K562 (cell line): ENCODE measurements at regions not wholly inside any gene's neighbourhood (a gene's known extent, or its start where the extent isn't known, plus 50 kb on each side); places are given as distances from the start of the nearest gene placed in this dataset.

Experiments
- ATAC-seq: fragments of 200-7000 bp; cut with Tn5 transposase; 3 replicates; pipeline ENCODE4 v1.9.1; 2020; ENCODE audit warnings: moderate library complexity
- BruUV-seq: library from RNA; stranded (reverse); fragments of 400-500 nt; replicated peaks from 2 replicates; lab custom pipeline; 2021; lab: Mats Ljungman, UMichigan
- CTCF ChIA-PET: fragments of 300-600 bp; formaldehyde crosslinking; extraction: SDS; loops from one replicate; lab custom pipeline; 2021; ENCODE audit warnings: low intra/inter-chr PET ratio; lab: Yijun Ruan, JAX
- POLR2A ChIA-PET: fragments of 300-600, 350-650 bp; sonication (Branson Sonifier 250); formaldehyde crosslinking; extraction: SDS; loops from one replicate; lab custom pipeline; 2021; ENCODE audit warnings: antibody characterized with exemption, inconsistent platforms; lab: Yijun Ruan, JAX
- DNase-seq, 4 experiments: peaks; one replicate each; pipeline versions ENCODE4 v3.0.0 to v3.0.0-alpha.2; 2011 to 2018; ENCODE audit warnings: low spot score in 3 of 4, mixed read lengths in 3 of 4; ENCODE audit errors: extremely low read depth in 1 of 4
- FAIRE-seq: peaks from 2 replicates; lab custom pipeline; 2011; peaks lifted over from hg19 to GRCh38; lab: Jason Lieb, UNC
- H2AFZ ChIP-seq: 2 replicates; pipeline ENCODE4 v1.6.0; 2011; ENCODE audit warnings: low read depth, low read length, control low read depth, inconsistent platforms
- H3K27ac ChIP-seq: fragments of 200-600 bp; 3 replicates; pipeline ENCODE4 v1.8.0; 2011; ENCODE audit warnings: low read depth, mild to moderate bottlenecking, control low read depth, inconsistent platforms, low read length, moderate library complexity, mixed read lengths; ENCODE audit errors: extremely low read depth
- H3K27me3 ChIP-seq, 2 experiments: fragments of 300-600 bp in 1 of 2; 2 replicates in 1 of 2; 3 replicates in 1 of 2; pipeline versions ENCODE4 v1.6.0 to v1.8.0; 2011; ENCODE audit warnings: inconsistent platforms in 2 of 2, low read length in 2 of 2, mild to moderate bottlenecking in 1 of 2, mixed read lengths in 1 of 2, moderate library complexity in 1 of 2; ENCODE audit not compliant: control insufficient read depth in 2 of 2, insufficient read depth in 2 of 2
- H3K36me3 ChIP-seq: fragments of 300-600 bp; 3 replicates; pipeline ENCODE4 v1.8.0; 2011; ENCODE audit warnings: mild to moderate bottlenecking, low read length, inconsistent platforms; ENCODE audit not compliant: control insufficient read depth, insufficient read depth
- H3K4me1 ChIP-seq, 2 experiments: fragments of 200-600 bp in 1 of 2; replicated peaks in 1 of 2; 2 replicates in 1 of 2; 3 replicates in 1 of 2; pipeline versions ENCODE4 v1.5.1 to v1.8.0; 2011; ENCODE audit warnings: inconsistent platforms in 2 of 2, low read length in 2 of 2, mild to moderate bottlenecking in 1 of 2, mixed read lengths in 1 of 2, moderate library complexity in 1 of 2; ENCODE audit not compliant: control insufficient read depth in 2 of 2, insufficient read depth in 2 of 2
- H3K4me2 ChIP-seq: 2 replicates; pipeline ENCODE4 v1.6.1; 2011; ENCODE audit warnings: low read length, control low read depth, inconsistent platforms, mixed read lengths; ENCODE audit not compliant: insufficient read depth
- H3K4me3 ChIP-seq: fragments of 200-600 bp; sonication (generic), shearing (Covaris generic); 2 replicates; pipeline ENCODE4 v1.5.1; 2016; ENCODE audit warnings: control low read depth, inconsistent platforms
- H3K79me2 ChIP-seq: fragments of 200-600 bp; 3 replicates; pipeline ENCODE4 v1.8.0; 2011; ENCODE audit warnings: low read length, inconsistent platforms; ENCODE audit not compliant: control insufficient read depth, insufficient read depth
- H3K9ac ChIP-seq, 2 experiments: 2 replicates each; pipeline versions ENCODE4 v1.6.0 to v1.6.1; 2011; ENCODE audit warnings: low read depth in 2 of 2, low read length in 2 of 2, control low read depth in 1 of 2, inconsistent platforms in 1 of 2, mild to moderate bottlenecking in 1 of 2, mixed read lengths in 1 of 2; ENCODE audit not compliant: insufficient read depth in 1 of 2
- H3K9me1 ChIP-seq: one replicate; pipeline ENCODE4 v1.6.0; 2011; ENCODE audit warnings: inconsistent platforms, mild to moderate bottlenecking, low read length, moderate library complexity; ENCODE audit not compliant: control insufficient read depth, insufficient read depth
- H3K9me3 ChIP-seq: replicated peaks from 2 replicates; pipeline ENCODE4 v1.5.1; 2011; ENCODE audit warnings: low read depth, low read length, inconsistent platforms; ENCODE audit not compliant: control insufficient read depth, insufficient read depth
- H4K20me1 ChIP-seq: replicated peaks from 2 replicates; pipeline ENCODE4 v1.6.1; 2011; ENCODE audit warnings: low read length, inconsistent platforms, mixed read lengths; ENCODE audit not compliant: control insufficient read depth, insufficient read depth
- BACH1 ChIP-seq: fragments of 200-800 bp; sonication (Bioruptor generic); IDR thresholded peaks from 2 replicates; pipeline ENCODE4 v1.6.1; 2016; ENCODE audit warnings: missing genetic modification characterization, missing compliant biosample characterization
- ESRRB ChIP-seq: fragments of 250-450 bp; sonication (Bioruptor Pico); IDR thresholded peaks from 2 replicates; pipeline ENCODE4 v1.5.0; 2020; ENCODE audit warnings: mild to moderate bottlenecking, moderate library complexity, borderline replicate concordance
- HMGN3 ChIP-seq: IDR thresholded peaks from 2 replicates; pipeline ENCODE4 v1.6.1; 2011; ENCODE audit warnings: borderline replicate concordance, low read depth, mild to moderate bottlenecking, mixed read lengths, low read length; ENCODE audit not compliant: insufficient read length; ENCODE audit errors: extremely low read depth
- MYBL2 ChIP-seq, 2 experiments: fragments of 450-650 bp in 1 of 2; sonication (generic) in 1 of 2; formaldehyde crosslinking in 1 of 2; IDR thresholded peaks; 2 replicates each; pipeline versions ENCODE4 v1.6.1 to v1.8.1; 2017 to 2022; ENCODE audit warnings: borderline replicate concordance in 1 of 2, inconsistent platforms in 1 of 2, low read depth in 1 of 2, mild to moderate bottlenecking in 1 of 2, missing genetic modification reagents in 1 of 2, moderate library complexity in 1 of 2
- NCOR1 ChIP-seq: fragments of 450-650 bp; IDR thresholded peaks from 2 replicates; pipeline ENCODE4 v1.6.1; 2016; ENCODE audit warnings: mild to moderate bottlenecking, moderate library complexity
- NRF1 ChIP-seq, 2 experiments: fragments of 450-650 bp; IDR thresholded peaks in 1 of 2; conservative IDR thresholded peaks in 1 of 2; 2 replicates each; pipeline ENCODE4 v1.6.1; 2014; ENCODE audit warnings: mild to moderate bottlenecking in 2 of 2
- PHF8 ChIP-seq: fragments of 200-600 bp; sonication (generic); IDR thresholded peaks from 2 replicates; pipeline ENCODE4 v1.6.1; 2012; ENCODE audit warnings: mixed run types, mild to moderate bottlenecking, inconsistent platforms, low read length, moderate library complexity, borderline replicate concordance
- POLR2A ChIP-seq: fragments of 450-650 bp; conservative IDR thresholded peaks from 2 replicates; pipeline ENCODE4 v1.6.1; 2016
- PTBP1 ChIP-seq: fragments of 200-400 bp; formaldehyde crosslinking; IDR thresholded peaks from 2 replicates; pipeline ENCODE4 v1.6.1; 2017; ENCODE audit warnings: low read depth, low read length
- TBP ChIP-seq: optimal IDR thresholded peaks from 2 replicates; pipeline ENCODE3; 2011; ENCODE audit warnings: low read depth, low read length, improper control_type of control experiment
- TCFL5 ChIP-seq: fragments of 250-450 bp; sonication (Bioruptor Pico); conservative IDR thresholded peaks from 2 replicates; pipeline ENCODE4 v1.6.1; 2021; ENCODE audit warnings: mild to moderate bottlenecking, moderate library complexity, matching md5 sums
- ZNF124 ChIP-seq: sonication (generic); formaldehyde crosslinking; IDR thresholded peaks from 2 replicates; pipeline ENCODE4 v1.8.1; 2022; ENCODE audit warnings: missing genetic modification reagents
- ZNF384 ChIP-seq: IDR thresholded peaks from 2 replicates; pipeline ENCODE4 v1.6.1; 2012; ENCODE audit warnings: low read depth, low read length, improper control_type of control experiment
- ZNF589 ChIP-seq: fragments of 200-800 bp; sonication (Bioruptor generic); IDR thresholded peaks from 2 replicates; pipeline ENCODE4 v1.6.1; 2016; ENCODE audit warnings: low read depth, missing genetic modification characterization, missing compliant biosample characterization
- WGBS: fragments of 100-300 bp; shearing (Covaris generic); methylation state at CpG from one replicate; pipeline ENCODE4 v1.1.6; 2016; ENCODE audit warnings: low coverage, mixed read lengths; ENCODE audit not compliant: insufficient coverage; ENCODE audit errors: missing lambda C conversion rate; 5-methylcytosine and 5-hydroxymethylcytosine counted together
- in situ Hi-C: fragments of 300-500 bp; cut with MboI; formaldehyde crosslinking; loops from 4 replicates; pipeline ENCODE4 v1.15.0; 2018; ENCODE audit warnings: inconsistent platforms, mixed read lengths
- intact Hi-C: fragments of 100-400 bp; cut with micrococcal nuclease; formaldehyde crosslinking; loops from 2 replicates; pipeline ENCODE4 v1.14.2; 2022

- no peak for TF ChIP-seq NRF1 (conservative IDR thresholded peaks at IDR 0.05 in 1 of 2, IDR thresholded peaks at IDR 0.05 in 1 of 2)
- TF ChIP-seq PTBP1: no peak
- TF ChIP-seq, all 486 proteins: peak for 0
Measured at GRCh38 chr14:99028521-99028920, 243.5 kb downstream of the BCL11B start (continued).

GRCh38 chr14:99029145-99029915 lies 242.7 kb downstream of the BCL11B start:
- no peaks in the 10 kb centered on the region for H3K36me3 ChIP-seq
- intact Hi-C loops: no loop called here
- H3K4me2 ChIP-seq: no peak overlapping the region
- H4K20me1 ChIP-seq: no peaks in the 10 kb centered on the region
- in situ Hi-C loops: no loop called here
- H3K4me1 ChIP-seq: no peaks in the 10 kb centered on the region
- DNase-seq: no peak
- no peak overlapping the region for H3K4me3 ChIP-seq
- H3K9me3 ChIP-seq: no peaks in the 10 kb centered on the region
- ChIA-PET POLR2A (interaction anchor here (0.7 kb wide), 2 partner anchors 11 to 74 kb away, joined by 3 read pairs; no protein-coding TSS in a partner anchor), CTCF (no interaction called here)
- H3K27me3 ChIP-seq: no peaks in the 10 kb centered on the region
- H3K9ac ChIP-seq: no peak overlapping the region
- no peak for FAIRE-seq
- no peak for ATAC-seq
- H3K9me1 ChIP-seq: no peaks in the 10 kb centered on the region
- no peak overlapping the region for H3K27ac ChIP-seq
- H2AFZ ChIP-seq: no peak overlapping the region
- no peak for TF ChIP-seq TCFL5 (CRISPR knock-in tag)
- TF ChIP-seq BACH1 (tag): no peak
- TF ChIP-seq ESRRB (CRISPR knock-in tag): no peak
- TF ChIP-seq MYBL2 (IDR thresholded peaks at IDR 0.05; ENCODE audit: low read depth): no peak
- TF ChIP-seq MYBL2 (CRISPR knock-in tag; IDR thresholded peaks at IDR 0.05; ENCODE audit: borderline replicate concordance): no peak
- no peak for TF ChIP-seq PHF8
- no peak for TF ChIP-seq ZNF124
- TF ChIP-seq POLR2A: no peak
- no peak for TF ChIP-seq TBP
- TF ChIP-seq ZNF589 (CRISPR knock-in tag): no peak
- TF ChIP-seq NCOR1: no peak
- no peak for TF ChIP-seq HMGN3
- no peak for TF ChIP-seq ZNF384
- 0% methylated on average over 14 of the region's 14 CpGs for WGBS
- BruUV-seq: no TSS peak
- no peaks in the 10 kb centered on the region for H3K79me2 ChIP-seq
